ENCODE measurements at regions not wholly inside any gene's neighbourhood (a gene's known extent, or its start where the extent isn't known, plus 50 kb on each side); places are given as distances from the start of the nearest gene placed in this dataset.
"Not testable (repeated sequence)": the region's sequence is repeated elsewhere in the genome, so short reads cannot be mapped to it uniquely, and the experiment has no call there.

GRCh38 chr14:89549381-89550125 is 132.5 kb upstream of the FOXN3 start:
- no peak overlapping the region for H3K4me2 ChIP-seq

DNA sequence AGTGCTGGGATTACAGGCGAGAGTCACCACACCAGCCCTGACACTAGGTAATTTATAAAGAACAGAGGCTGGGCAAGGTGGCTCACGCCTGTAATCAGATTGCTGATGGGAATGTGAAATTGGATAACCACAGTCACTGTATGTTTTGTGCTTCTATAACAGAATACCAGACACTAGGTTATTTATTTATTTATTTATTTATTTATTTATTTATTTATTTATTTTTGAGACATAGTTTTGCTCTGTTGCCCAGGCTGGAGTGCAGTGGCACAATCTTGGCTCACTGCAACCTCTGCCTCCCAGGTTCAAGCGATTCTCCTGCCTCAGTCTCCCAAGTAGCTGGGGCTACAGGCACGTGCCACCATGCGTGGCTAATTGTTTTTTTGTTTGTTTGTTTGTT is 130.0 kb upstream of the FOXN3 start:
- not testable (repeated sequence) for H2AFZ ChIP-seq (ENCODE audit: low read depth); H3K4me1 ChIP-seq (ENCODE audit: low read depth, poor library complexity, severe bottlenecking); H3K9ac ChIP-seq; H3K36me3 ChIP-seq (ENCODE audit: insufficient read depth); H3K79me2 ChIP-seq (ENCODE audit: insufficient read depth, low read depth); H3K27me3 ChIP-seq (ENCODE audit: insufficient read depth, low read depth); H3K27ac ChIP-seq; H4K20me1 ChIP-seq (ENCODE audit: insufficient read depth); H3K4me2 ChIP-seq; H3K4me3 ChIP-seq (IDR thresholded peaks at IDR 0.05; ENCODE audit: insufficient read depth, low read depth, low read length)

More at GRCh38 chr14:89549381-89550125, 132.5 kb upstream of the FOXN3 start:
- TF ChIP-seq, protein P1, sequence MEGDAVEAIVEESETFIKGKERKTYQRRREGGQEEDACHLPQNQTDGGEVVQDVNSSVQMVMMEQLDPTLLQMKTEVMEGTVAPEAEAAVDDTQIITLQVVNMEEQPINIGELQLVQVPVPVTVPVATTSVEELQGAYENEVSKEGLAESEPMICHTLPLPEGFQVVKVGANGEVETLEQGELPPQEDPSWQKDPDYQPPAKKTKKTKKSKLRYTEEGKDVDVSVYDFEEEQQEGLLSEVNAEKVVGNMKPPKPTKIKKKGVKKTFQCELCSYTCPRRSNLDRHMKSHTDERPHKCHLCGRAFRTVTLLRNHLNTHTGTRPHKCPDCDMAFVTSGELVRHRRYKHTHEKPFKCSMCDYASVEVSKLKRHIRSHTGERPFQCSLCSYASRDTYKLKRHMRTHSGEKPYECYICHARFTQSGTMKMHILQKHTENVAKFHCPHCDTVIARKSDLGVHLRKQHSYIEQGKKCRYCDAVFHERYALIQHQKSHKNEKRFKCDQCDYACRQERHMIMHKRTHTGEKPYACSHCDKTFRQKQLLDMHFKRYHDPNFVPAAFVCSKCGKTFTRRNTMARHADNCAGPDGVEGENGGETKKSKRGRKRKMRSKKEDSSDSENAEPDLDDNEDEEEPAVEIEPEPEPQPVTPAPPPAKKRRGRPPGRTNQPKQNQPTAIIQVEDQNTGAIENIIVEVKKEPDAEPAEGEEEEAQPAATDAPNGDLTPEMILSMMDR (conservative IDR thresholded peaks at IDR 0.05; ENCODE audit: low read depth, low read length), result no peak
- H3K4me3 ChIP-seq (IDR thresholded peaks at IDR 0.05; ENCODE audit: insufficient read depth, low read depth, low read length), result no peak overlapping the region
- H3K27ac ChIP-seq, result no peak overlapping the region
- H3K4me1 ChIP-seq (ENCODE audit: low read depth, poor library complexity, severe bottlenecking), result no peaks in the 10 kb centered on the region
- no peak overlapping the region for H2AFZ ChIP-seq (ENCODE audit: low read depth)
- H3K27me3 ChIP-seq (ENCODE audit: insufficient read depth, low read depth), result no peaks in the 10 kb centered on the region
- no peak overlapping the region for H3K9ac ChIP-seq
- H4K20me1 ChIP-seq (ENCODE audit: insufficient read depth), result no peaks in the 10 kb centered on the region
- H3K79me2 ChIP-seq (ENCODE audit: insufficient read depth, low read depth), result no peaks in the 10 kb centered on the region
- no peaks in the 10 kb centered on the region for H3K36me3 ChIP-seq (ENCODE audit: insufficient read depth)

GRCh38 chr14:89544636-89545301 is 127.7 kb upstream of the FOXN3 start:
- H3K9ac ChIP-seq, result no peak overlapping the region
- no peaks in the 10 kb centered on the region for H4K20me1 ChIP-seq (ENCODE audit: insufficient read depth)
- H3K36me3 ChIP-seq (ENCODE audit: insufficient read depth), result no peaks in the 10 kb centered on the region
- no peaks in the 10 kb centered on the region for H3K27me3 ChIP-seq (ENCODE audit: insufficient read depth, low read depth)
- H3K4me1 ChIP-seq (ENCODE audit: low read depth, poor library complexity, severe bottlenecking), result no peaks in the 10 kb centered on the region
- H3K4me2 ChIP-seq, result no peak overlapping the region
- no peak overlapping the region for H3K4me3 ChIP-seq (IDR thresholded peaks at IDR 0.05; ENCODE audit: insufficient read depth, low read depth, low read length)
- TF ChIP-seq, protein P1 (conservative IDR thresholded peaks at IDR 0.05; ENCODE audit: low read depth, low read length), result no peak
- H3K27ac ChIP-seq, result no peak overlapping the region
- no peak overlapping the region for H2AFZ ChIP-seq (ENCODE audit: low read depth)
- no peaks in the 10 kb centered on the region for H3K79me2 ChIP-seq (ENCODE audit: insufficient read depth, low read depth)

- Histone ChIP-seq H3K79me2 (ENCODE audit: insufficient read depth, low read depth) (no peaks in the 10 kb centered on the region), H3K36me3 (ENCODE audit: insufficient read depth) (no peaks in the 10 kb centered on the region), H3K9ac (no peak overlapping the region), H3K27me3 (ENCODE audit: insufficient read depth, low read depth) (no peaks in the 10 kb centered on the region), H3K4me2 (no peak overlapping the region), H3K4me1 (ENCODE audit: low read depth, poor library complexity, severe bottlenecking) (no peaks in the 10 kb centered on the region), H2AFZ (ENCODE audit: low read depth) (no peak overlapping the region), H3K27ac (no peak overlapping the region), H3K4me3 (IDR thresholded peaks at IDR 0.05; ENCODE audit: insufficient read depth, low read depth, low read length) (no peak overlapping the region), H4K20me1 (ENCODE audit: insufficient read depth) (no peaks in the 10 kb centered on the region)
- TF ChIP-seq, protein P1 (conservative IDR thresholded peaks at IDR 0.05; ENCODE audit: low read depth, low read length), result no peak
Measured at GRCh38 chr14:89543425-89543790, 126.4 kb upstream of the FOXN3 start.
